HepG2 (cell line): ENCODE measurements at regions not wholly inside any gene's neighbourhood (a gene's known extent, or its start where the extent isn't known, plus 50 kb on each side); places are given as distances from the start of the nearest gene placed in this dataset.

Experiments
- ADNP ChIP-seq: sonication (generic); formaldehyde crosslinking; IDR thresholded peaks from 2 replicates; pipeline ENCODE4 v1.4.0; 2020; ENCODE audit warnings: missing genetic modification reagents
- BHLHE40 ChIP-seq: IDR thresholded peaks from 2 replicates; pipeline ENCODE4 v1.6.1; 2011; ENCODE audit warnings: low read length, improper control_type of control experiment
- BORCS8-MEF2B ChIP-seq: sonication (generic); formaldehyde crosslinking; IDR thresholded peaks from 2 replicates; pipeline ENCODE4 v1.8.0; 2022; ENCODE audit warnings: mild to moderate bottlenecking, missing genetic modification reagents
- DNMT3B ChIP-seq: conservative IDR thresholded peaks from 2 replicates; pipeline ENCODE4 v1.6.1; 2016; ENCODE audit warnings: missing biosample characterization, control low read depth
- ELF1 ChIP-seq: sonication (generic); formaldehyde crosslinking; IDR thresholded peaks from 2 replicates; pipeline ENCODE4 v1.4.0; 2020; ENCODE audit warnings: missing genetic modification reagents
- FOXA3 ChIP-seq: IDR thresholded peaks from 2 replicates; pipeline ENCODE4 v1.6.1; 2016; ENCODE audit warnings: missing genetic modification reagents, missing compliant biosample characterization
- HES4 ChIP-seq: sonication (generic); formaldehyde crosslinking; IDR thresholded peaks from 2 replicates; pipeline ENCODE4 v1.9.0; 2021; ENCODE audit warnings: mild to moderate bottlenecking, missing genetic modification reagents, borderline replicate concordance
- HNRNPLL ChIP-seq: fragments of 200-400 bp; formaldehyde crosslinking; IDR thresholded peaks from 2 replicates; pipeline ENCODE4 v1.6.1; 2017; ENCODE audit warnings: mild to moderate bottlenecking, low read depth, low read length; ENCODE audit not compliant: poor library complexity, severe bottlenecking
- JDP2 ChIP-seq: sonication (generic); formaldehyde crosslinking; IDR thresholded peaks from 2 replicates; pipeline ENCODE4 v1.8.1; 2022; ENCODE audit warnings: missing genetic modification reagents, borderline replicate concordance
- NFKB2 ChIP-seq: sonication (generic); formaldehyde crosslinking; IDR thresholded peaks from 2 replicates; pipeline ENCODE4 v1.4.0; 2020; ENCODE audit warnings: missing genetic modification reagents, borderline replicate concordance
- REPIN1 ChIP-seq: sonication (generic); formaldehyde crosslinking; IDR thresholded peaks from 2 replicates; pipeline ENCODE4 v1.8.0; 2022; ENCODE audit warnings: missing genetic modification reagents, low read depth, mild to moderate bottlenecking, borderline replicate concordance
- SALL2 ChIP-seq: sonication (generic); formaldehyde crosslinking; IDR thresholded peaks from 2 replicates; pipeline ENCODE4 v1.8.1; 2023; ENCODE audit warnings: mild to moderate bottlenecking, missing genetic modification reagents, inconsistent platforms
- TEAD3 ChIP-seq: optimal IDR thresholded peaks from 2 replicates; pipeline ENCODE3; 2016; ENCODE audit warnings: borderline replicate concordance
- ZBTB7A ChIP-seq: sonication (generic); formaldehyde crosslinking; IDR thresholded peaks from 2 replicates; pipeline ENCODE4 v1.8.0; 2022; ENCODE audit warnings: mild to moderate bottlenecking, missing genetic modification reagents
- ZNF331 ChIP-seq: sonication (generic); formaldehyde crosslinking; IDR thresholded peaks from 2 replicates; pipeline ENCODE4 v1.4.0; 2020; ENCODE audit warnings: missing genetic modification reagents
- ZNF749 ChIP-seq: sonication (generic); formaldehyde crosslinking; IDR thresholded peaks from 2 replicates; pipeline ENCODE4 v1.8.0; 2022; ENCODE audit warnings: mild to moderate bottlenecking, missing genetic modification reagents, moderate library complexity, borderline replicate concordance
- ZNF777 ChIP-seq: sonication (generic); formaldehyde crosslinking; IDR thresholded peaks from 2 replicates; pipeline ENCODE4 v1.4.0; 2020; ENCODE audit warnings: missing genetic modification reagents
- ZSCAN21 ChIP-seq: sonication (generic); formaldehyde crosslinking; IDR thresholded peaks from 2 replicates; pipeline ENCODE4 v1.8.0; 2022; ENCODE audit warnings: mild to moderate bottlenecking, missing genetic modification reagents, moderate library complexity, borderline replicate concordance
- TF ChIP-seq, protein P1 (sequence below): sonication (generic); formaldehyde crosslinking; IDR thresholded peaks from 2 replicates; pipeline ENCODE4 v1.5.1; 2020; ENCODE audit warnings: missing genetic modification reagents, mild to moderate bottlenecking, borderline replicate concordance
- TF ChIP-seq, protein P2 (sequence below): sonication (generic); formaldehyde crosslinking; IDR thresholded peaks from 2 replicates; pipeline ENCODE4 v1.5.0; 2020; ENCODE audit warnings: mild to moderate bottlenecking, missing genetic modification reagents, moderate library complexity
- TF ChIP-seq, protein P3 (sequence below): sonication (generic); formaldehyde crosslinking; IDR thresholded peaks from 2 replicates; pipeline ENCODE4 v1.5.1; 2020; ENCODE audit warnings: mild to moderate bottlenecking, missing genetic modification reagents, moderate library complexity
- TF ChIP-seq, protein P4 (sequence below): sonication (generic); formaldehyde crosslinking; conservative IDR thresholded peaks from 2 replicates; pipeline ENCODE4 v1.4.0; 2020; ENCODE audit warnings: missing genetic modification reagents

DNA sequence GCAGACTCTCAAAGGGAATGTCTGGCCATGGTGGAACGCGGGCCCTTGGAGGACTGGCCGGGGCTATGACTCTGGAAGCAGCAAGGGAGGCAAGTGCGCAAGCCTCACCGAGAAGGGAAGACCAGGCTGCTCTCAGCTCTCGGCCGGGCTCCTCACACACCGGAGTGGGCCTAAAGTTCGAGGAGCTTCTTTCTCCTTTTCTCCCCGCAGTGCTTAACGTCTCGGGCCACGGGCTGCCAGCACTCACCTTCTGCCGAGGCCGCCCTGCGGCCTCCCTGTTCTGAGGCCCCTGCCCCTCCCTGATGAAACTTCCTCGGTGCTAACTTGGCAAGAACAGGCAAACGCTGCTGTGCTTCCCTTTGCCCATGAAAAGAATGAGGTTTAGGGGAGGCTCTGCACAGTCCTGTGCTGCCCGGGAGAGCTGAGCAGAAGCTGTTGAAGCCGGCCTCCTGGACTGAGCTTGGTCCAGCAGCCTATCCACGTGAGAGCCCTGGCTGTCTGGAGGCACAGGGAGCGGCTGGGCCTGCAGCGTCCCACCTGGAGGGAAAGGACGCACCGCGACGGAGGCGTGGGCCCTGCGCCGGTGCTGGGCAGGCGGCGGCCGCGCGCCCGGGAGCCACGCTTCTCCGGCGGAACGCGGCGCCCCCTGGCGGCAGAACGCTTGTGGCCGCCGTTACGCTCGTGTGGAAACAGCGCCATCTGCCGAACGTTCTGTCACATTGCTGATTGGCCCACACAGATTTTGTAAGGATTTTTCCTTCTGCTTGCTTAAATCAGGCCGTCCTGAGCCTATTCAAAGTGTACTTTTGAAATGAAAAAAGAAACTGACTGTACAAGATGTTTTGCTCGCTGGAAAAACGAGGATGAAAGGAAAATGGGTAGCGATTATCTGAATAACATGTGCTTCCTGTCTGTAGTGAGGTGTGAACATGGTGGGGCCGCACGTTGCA is 65.0 kb upstream of the TMEM45B start (continued):
- TF ChIP-seq, protein P1, sequence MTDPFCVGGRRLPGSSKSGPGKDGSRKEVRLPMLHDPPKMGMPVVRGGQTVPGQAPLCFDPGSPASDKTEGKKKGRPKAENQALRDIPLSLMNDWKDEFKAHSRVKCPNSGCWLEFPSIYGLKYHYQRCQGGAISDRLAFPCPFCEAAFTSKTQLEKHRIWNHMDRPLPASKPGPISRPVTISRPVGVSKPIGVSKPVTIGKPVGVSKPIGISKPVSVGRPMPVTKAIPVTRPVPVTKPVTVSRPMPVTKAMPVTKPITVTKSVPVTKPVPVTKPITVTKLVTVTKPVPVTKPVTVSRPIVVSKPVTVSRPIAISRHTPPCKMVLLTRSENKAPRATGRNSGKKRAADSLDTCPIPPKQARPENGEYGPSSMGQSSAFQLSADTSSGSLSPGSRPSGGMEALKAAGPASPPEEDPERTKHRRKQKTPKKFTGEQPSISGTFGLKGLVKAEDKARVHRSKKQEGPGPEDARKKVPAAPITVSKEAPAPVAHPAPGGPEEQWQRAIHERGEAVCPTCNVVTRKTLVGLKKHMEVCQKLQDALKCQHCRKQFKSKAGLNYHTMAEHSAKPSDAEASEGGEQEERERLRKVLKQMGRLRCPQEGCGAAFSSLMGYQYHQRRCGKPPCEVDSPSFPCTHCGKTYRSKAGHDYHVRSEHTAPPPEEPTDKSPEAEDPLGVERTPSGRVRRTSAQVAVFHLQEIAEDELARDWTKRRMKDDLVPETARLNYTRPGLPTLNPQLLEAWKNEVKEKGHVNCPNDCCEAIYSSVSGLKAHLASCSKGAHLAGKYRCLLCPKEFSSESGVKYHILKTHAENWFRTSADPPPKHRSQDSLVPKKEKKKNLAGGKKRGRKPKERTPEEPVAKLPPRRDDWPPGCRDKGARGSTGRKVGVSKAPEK, result no peak
- TF ChIP-seq BHLHE40 (0 out of 2 replicates have a peak, but pooled peaks have one; percentile 22), ADNP (0 out of 2 replicates have a peak, but pooled peaks have one; percentile 54), BORCS8-MEF2B (peak; percentile 78; the same call in 1 of the 2 replicates), HNRNPLL (peak; percentile 89), ZSCAN21 (CRISPR knock-in tag) (peak; percentile 85), NFKB2 (CRISPR knock-in tag) (0 out of 2 replicates have a peak, but pooled peaks have one; percentile 23), ZBTB7A (CRISPR knock-in tag) (no peak), JDP2 (CRISPR knock-in tag) (no peak), ZNF331 (CRISPR knock-in tag) (peak; percentile 51; the same call in 1 of the 2 replicates), TEAD3 (peak; percentile 50), ELF1 (no peak), HES4 (CRISPR knock-in tag) (0 out of 2 replicates have a peak, but pooled peaks have one; percentile 53), REPIN1 (CRISPR knock-in tag) (peak; percentile 78), FOXA3 (peak; percentile 56), DNMT3B (CRISPR knock-in tag) (no peak), ZNF749 (CRISPR knock-in tag) (peak; percentile 72; the same call in 1 of the 2 replicates), SALL2 (CRISPR knock-in tag) (peak; percentile 70), ZNF777 (peak; percentile 65)
- TF ChIP-seq, protein P2, sequence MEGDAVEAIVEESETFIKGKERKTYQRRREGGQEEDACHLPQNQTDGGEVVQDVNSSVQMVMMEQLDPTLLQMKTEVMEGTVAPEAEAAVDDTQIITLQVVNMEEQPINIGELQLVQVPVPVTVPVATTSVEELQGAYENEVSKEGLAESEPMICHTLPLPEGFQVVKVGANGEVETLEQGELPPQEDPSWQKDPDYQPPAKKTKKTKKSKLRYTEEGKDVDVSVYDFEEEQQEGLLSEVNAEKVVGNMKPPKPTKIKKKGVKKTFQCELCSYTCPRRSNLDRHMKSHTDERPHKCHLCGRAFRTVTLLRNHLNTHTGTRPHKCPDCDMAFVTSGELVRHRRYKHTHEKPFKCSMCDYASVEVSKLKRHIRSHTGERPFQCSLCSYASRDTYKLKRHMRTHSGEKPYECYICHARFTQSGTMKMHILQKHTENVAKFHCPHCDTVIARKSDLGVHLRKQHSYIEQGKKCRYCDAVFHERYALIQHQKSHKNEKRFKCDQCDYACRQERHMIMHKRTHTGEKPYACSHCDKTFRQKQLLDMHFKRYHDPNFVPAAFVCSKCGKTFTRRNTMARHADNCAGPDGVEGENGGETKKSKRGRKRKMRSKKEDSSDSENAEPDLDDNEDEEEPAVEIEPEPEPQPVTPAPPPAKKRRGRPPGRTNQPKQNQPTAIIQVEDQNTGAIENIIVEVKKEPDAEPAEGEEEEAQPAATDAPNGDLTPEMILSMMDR (CRISPR knock-in tag), result peak; percentile 96
- TF ChIP-seq, protein P3, sequence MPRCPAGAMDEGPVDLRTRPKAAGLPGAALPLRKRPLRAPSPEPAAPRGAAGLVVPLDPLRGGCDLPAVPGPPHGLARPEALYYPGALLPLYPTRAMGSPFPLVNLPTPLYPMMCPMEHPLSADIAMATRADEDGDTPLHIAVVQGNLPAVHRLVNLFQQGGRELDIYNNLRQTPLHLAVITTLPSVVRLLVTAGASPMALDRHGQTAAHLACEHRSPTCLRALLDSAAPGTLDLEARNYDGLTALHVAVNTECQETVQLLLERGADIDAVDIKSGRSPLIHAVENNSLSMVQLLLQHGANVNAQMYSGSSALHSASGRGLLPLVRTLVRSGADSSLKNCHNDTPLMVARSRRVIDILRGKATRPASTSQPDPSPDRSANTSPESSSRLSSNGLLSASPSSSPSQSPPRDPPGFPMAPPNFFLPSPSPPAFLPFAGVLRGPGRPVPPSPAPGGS (CRISPR knock-in tag), result peak; percentile 60; the same call in 1 of the 2 replicates
- TF ChIP-seq, protein P4, sequence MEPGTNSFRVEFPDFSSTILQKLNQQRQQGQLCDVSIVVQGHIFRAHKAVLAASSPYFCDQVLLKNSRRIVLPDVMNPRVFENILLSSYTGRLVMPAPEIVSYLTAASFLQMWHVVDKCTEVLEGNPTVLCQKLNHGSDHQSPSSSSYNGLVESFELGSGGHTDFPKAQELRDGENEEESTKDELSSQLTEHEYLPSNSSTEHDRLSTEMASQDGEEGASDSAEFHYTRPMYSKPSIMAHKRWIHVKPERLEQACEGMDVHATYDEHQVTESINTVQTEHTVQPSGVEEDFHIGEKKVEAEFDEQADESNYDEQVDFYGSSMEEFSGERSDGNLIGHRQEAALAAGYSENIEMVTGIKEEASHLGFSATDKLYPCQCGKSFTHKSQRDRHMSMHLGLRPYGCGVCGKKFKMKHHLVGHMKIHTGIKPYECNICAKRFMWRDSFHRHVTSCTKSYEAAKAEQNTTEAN (CRISPR knock-in tag), result peak; percentile 74
